ENCODE measurements at regions not wholly inside any gene's neighbourhood (a gene's known extent, or its start where the extent isn't known, plus 50 kb on each side); places are given as distances from the start of the nearest gene placed in this dataset.

DNA sequence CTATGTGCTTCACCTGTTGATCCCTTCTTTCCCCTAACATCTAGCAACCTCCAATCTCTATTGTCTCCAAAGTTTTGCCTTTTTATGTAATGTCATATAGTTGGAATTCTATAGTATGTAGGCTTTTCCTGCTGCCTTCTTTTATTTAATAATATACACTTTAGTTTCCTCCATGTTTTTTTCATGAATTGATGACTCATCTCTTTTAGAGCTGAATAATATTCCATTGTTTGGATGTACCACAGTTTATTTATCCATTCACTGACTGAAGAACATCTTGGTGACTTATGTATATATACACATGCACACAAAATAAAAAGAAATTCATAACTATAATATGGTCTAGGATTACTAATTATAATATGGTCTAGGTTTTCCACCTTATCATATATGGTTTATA lies 1314.2 kb downstream of the OTOL1 start:
- TF ChIP-seq, protein P1, sequence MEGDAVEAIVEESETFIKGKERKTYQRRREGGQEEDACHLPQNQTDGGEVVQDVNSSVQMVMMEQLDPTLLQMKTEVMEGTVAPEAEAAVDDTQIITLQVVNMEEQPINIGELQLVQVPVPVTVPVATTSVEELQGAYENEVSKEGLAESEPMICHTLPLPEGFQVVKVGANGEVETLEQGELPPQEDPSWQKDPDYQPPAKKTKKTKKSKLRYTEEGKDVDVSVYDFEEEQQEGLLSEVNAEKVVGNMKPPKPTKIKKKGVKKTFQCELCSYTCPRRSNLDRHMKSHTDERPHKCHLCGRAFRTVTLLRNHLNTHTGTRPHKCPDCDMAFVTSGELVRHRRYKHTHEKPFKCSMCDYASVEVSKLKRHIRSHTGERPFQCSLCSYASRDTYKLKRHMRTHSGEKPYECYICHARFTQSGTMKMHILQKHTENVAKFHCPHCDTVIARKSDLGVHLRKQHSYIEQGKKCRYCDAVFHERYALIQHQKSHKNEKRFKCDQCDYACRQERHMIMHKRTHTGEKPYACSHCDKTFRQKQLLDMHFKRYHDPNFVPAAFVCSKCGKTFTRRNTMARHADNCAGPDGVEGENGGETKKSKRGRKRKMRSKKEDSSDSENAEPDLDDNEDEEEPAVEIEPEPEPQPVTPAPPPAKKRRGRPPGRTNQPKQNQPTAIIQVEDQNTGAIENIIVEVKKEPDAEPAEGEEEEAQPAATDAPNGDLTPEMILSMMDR (IDR thresholded peaks at IDR 0.05 in 2 of 3, conservative IDR thresholded peaks at IDR 0.05 in 1 of 3; ENCODE audit: insufficient read depth in 2 of 3, low read depth in 1 of 3, low read length in 3 of 3), result no peak
- TF ChIP-seq, protein P2, sequence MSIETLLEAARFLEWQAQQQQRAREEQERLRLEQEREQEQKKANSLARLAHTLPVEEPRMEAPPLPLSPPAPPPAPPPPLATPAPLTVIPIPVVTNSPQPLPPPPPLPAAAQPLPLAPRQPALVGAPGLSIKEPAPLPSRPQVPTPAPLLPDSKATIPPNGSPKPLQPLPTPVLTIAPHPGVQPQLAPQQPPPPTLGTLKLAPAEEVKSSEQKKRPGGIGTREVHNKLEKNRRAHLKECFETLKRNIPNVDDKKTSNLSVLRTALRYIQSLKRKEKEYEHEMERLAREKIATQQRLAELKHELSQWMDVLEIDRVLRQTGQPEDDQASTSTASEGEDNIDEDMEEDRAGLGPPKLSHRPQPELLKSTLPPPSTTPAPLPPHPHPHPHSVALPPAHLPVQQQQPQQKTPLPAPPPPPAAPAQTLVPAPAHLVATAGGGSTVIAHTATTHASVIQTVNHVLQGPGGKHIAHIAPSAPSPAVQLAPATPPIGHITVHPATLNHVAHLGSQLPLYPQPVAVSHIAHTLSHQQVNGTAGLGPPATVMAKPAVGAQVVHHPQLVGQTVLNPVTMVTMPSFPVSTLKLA (conservative IDR thresholded peaks at IDR 0.05), result no peak
- TF ChIP-seq CHD4 (IDR thresholded peaks at IDR 0.05; ENCODE audit: insufficient read depth, insufficient replicate concordance, low read depth, low read length, poor library complexity, severe bottlenecking) (no peak), NFRKB (IDR thresholded peaks at IDR 0.05; ENCODE audit: low read depth) (no peak), ZNF23 (CRISPR knock-in tag; IDR thresholded peaks at IDR 0.05) (no peak), RBM14 (IDR thresholded peaks at IDR 0.05; ENCODE audit: borderline replicate concordance, insufficient read depth, low read depth, low read length) (no peak)
- TF ChIP-seq, protein P3, sequence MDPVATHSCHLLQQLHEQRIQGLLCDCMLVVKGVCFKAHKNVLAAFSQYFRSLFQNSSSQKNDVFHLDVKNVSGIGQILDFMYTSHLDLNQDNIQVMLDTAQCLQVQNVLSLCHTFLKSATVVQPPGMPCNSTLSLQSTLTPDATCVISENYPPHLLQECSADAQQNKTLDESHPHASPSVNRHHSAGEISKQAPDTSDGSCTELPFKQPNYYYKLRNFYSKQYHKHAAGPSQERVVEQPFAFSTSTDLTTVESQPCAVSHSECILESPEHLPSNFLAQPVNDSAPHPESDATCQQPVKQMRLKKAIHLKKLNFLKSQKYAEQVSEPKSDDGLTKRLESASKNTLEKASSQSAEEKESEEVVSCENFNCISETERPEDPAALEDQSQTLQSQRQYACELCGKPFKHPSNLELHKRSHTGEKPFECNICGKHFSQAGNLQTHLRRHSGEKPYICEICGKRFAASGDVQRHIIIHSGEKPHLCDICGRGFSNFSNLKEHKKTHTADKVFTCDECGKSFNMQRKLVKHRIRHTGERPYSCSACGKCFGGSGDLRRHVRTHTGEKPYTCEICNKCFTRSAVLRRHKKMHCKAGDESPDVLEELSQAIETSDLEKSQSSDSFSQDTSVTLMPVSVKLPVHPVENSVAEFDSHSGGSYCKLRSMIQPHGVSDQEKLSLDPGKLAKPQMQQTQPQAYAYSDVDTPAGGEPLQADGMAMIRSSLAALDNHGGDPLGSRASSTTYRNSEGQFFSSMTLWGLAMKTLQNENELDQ (CRISPR knock-in tag; IDR thresholded peaks at IDR 0.05; ENCODE audit: borderline replicate concordance), result no peak
- TF ChIP-seq, protein P4, sequence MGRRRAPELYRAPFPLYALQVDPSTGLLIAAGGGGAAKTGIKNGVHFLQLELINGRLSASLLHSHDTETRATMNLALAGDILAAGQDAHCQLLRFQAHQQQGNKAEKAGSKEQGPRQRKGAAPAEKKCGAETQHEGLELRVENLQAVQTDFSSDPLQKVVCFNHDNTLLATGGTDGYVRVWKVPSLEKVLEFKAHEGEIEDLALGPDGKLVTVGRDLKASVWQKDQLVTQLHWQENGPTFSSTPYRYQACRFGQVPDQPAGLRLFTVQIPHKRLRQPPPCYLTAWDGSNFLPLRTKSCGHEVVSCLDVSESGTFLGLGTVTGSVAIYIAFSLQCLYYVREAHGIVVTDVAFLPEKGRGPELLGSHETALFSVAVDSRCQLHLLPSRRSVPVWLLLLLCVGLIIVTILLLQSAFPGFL (CRISPR knock-in tag; IDR thresholded peaks at IDR 0.05), result no peak
- TF ChIP-seq, protein P5, sequence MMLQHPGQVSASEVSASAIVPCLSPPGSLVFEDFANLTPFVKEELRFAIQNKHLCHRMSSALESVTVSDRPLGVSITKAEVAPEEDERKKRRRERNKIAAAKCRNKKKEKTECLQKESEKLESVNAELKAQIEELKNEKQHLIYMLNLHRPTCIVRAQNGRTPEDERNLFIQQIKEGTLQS (IDR thresholded peaks at IDR 0.05), result no peak
- TF ChIP-seq, protein P5 (CRISPR knock-in tag; conservative IDR thresholded peaks at IDR 0.05), result no peak
